GM12891 (cell line): ENCODE measurements at regions not wholly inside any gene's neighbourhood (a gene's known extent, or its start where the extent isn't known, plus 50 kb on each side); places are given as distances from the start of the nearest gene placed in this dataset.

Source experiments
- POLR2A ChIP-seq: IDR thresholded peaks from 2 replicates; pipeline ENCODE4 v1.6.1; 2011; ENCODE audit warnings: low read depth, low read length, control low read depth
- POLR2AphosphoS5 ChIP-seq: IDR thresholded peaks from 2 replicates; pipeline ENCODE4 v1.6.1; 2011; ENCODE audit warnings: low read depth, low read length, control low read depth
- SPI1 ChIP-seq: IDR thresholded peaks from 2 replicates; pipeline ENCODE4 v1.6.1; 2011; ENCODE audit warnings: low read depth, low read length, control low read depth
- TAF1 ChIP-seq: IDR thresholded peaks from 2 replicates; pipeline ENCODE4 v1.6.1; 2011; ENCODE audit warnings: low read depth, low read length, control low read depth

DNA sequence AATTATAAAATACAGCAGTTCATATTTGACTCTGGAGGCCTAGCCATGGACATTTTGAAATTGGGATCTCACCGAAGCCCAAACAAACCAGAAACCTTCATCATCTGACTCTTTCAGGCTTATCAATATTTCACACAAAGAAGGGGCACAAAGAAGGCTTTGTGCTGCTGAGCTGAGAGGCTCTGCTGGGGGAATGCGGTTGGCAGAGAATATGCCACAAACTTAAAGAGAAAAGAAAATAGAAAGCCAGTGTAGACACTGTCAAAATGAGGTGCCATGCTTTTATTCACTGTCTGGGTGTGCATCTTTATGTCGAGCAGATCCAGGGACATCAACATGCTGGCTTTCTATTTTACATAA is 162.6 kb downstream of the QPCT start:
- TF ChIP-seq POLR2A (no peak), TAF1 (no peak), POLR2AphosphoS5 (no peak), SPI1 (no peak)
